GM23338 (cell line): ENCODE measurements at regions not wholly inside any gene's neighbourhood (a gene's known extent, or its start where the extent isn't known, plus 50 kb on each side); places are given as distances from the start of the nearest gene placed in this dataset.

Source experiments
- ATAC-seq: fragments of 200-7000 bp; cut with Tn5 transposase; 3 replicates; pipeline ENCODE4 v1.9.1; 2020
- DNase-seq: peaks from one replicate; pipeline ENCODE4 v3.0.0-alpha.2; 2015; ENCODE audit warnings: low spot score
- H2AFZ ChIP-seq: fragments of 200-600 bp; sonication (generic); 2 replicates; pipeline ENCODE4 v1.8.0; 2016; ENCODE audit warnings: antibody characterized with exemption, mild to moderate bottlenecking, moderate library complexity
- H3F3A ChIP-seq: fragments of 200-600 bp; sonication (generic); replicated peaks from 2 replicates; pipeline ENCODE4 v1.8.0; 2017; ENCODE audit warnings: antibody characterized with exemption, mixed run types, low read depth
- H3K27ac ChIP-seq: fragments of 200-600 bp; sonication (generic); 2 replicates; pipeline ENCODE4 v1.6.1; 2016; ENCODE audit warnings: low read depth
- H3K27me3 ChIP-seq: fragments of 200-600 bp; sonication (generic); 2 replicates; pipeline ENCODE4 v1.8.0; 2016; ENCODE audit warnings: mild to moderate bottlenecking, mixed run types, moderate library complexity; ENCODE audit not compliant: insufficient read depth
- H3K36me3 ChIP-seq: fragments of 200-600 bp; sonication (generic); 2 replicates; pipeline ENCODE4 v1.8.0; 2016; ENCODE audit warnings: mild to moderate bottlenecking; ENCODE audit not compliant: insufficient read depth
- H3K4me1 ChIP-seq: fragments of 200-600 bp; sonication (generic); 2 replicates; pipeline ENCODE4 v1.8.0; 2016; ENCODE audit warnings: mild to moderate bottlenecking, moderate library complexity; ENCODE audit not compliant: insufficient read depth
- H3K4me2 ChIP-seq: fragments of 200-600 bp; sonication (generic); 2 replicates; pipeline ENCODE4 v1.7.1; 2017; ENCODE audit warnings: mixed run types
- H3K4me3 ChIP-seq: fragments of 200-600 bp; sonication (generic); 2 replicates; pipeline ENCODE4 v1.6.1; 2016; ENCODE audit warnings: mixed run types
- H3K79me2 ChIP-seq: fragments of 200-600 bp; sonication (generic); replicated peaks from 2 replicates; pipeline ENCODE4 v1.8.0; 2017; ENCODE audit warnings: mild to moderate bottlenecking; ENCODE audit not compliant: insufficient read depth
- H3K9me2 ChIP-seq: fragments of 200-600 bp; sonication (generic); 2 replicates; pipeline ENCODE4 v1.8.0; 2017; ENCODE audit not compliant: insufficient read depth
- H4K20me1 ChIP-seq: fragments of 200-600 bp; sonication (generic); replicated peaks from 2 replicates; pipeline ENCODE4 v1.8.0; 2017; ENCODE audit warnings: mild to moderate bottlenecking; ENCODE audit not compliant: insufficient read depth
- H3K27ac Mint-ChIP-seq: 2 replicates; pipeline ENCODE4 v1.8.0; 2020; ENCODE audit warnings: inconsistent platforms, mild to moderate bottlenecking, moderate library complexity, mixed read lengths
- H3K27me3 Mint-ChIP-seq: 3 replicates; pipeline ENCODE4 v1.8.0; 2022; ENCODE audit warnings: low read depth, mild to moderate bottlenecking, moderate library complexity, mixed read lengths, inconsistent platforms; ENCODE audit not compliant: insufficient read depth, poor library complexity
- H3K36me3 Mint-ChIP-seq: 3 replicates; pipeline ENCODE4 v1.8.0; 2021; ENCODE audit warnings: low read depth, mild to moderate bottlenecking, inconsistent platforms, moderate library complexity, mixed read lengths
- H3K4me1 Mint-ChIP-seq: 3 replicates; pipeline ENCODE4 v1.8.0; 2020; ENCODE audit warnings: mild to moderate bottlenecking, inconsistent platforms, mixed read lengths
- H3K4me3 Mint-ChIP-seq: 3 replicates; pipeline ENCODE4 v1.8.0; 2021; ENCODE audit warnings: moderate library complexity, mild to moderate bottlenecking, inconsistent platforms, mixed read lengths
- H3K9me3 Mint-ChIP-seq: 3 replicates; pipeline ENCODE4 v1.8.0; 2020; ENCODE audit warnings: moderate library complexity, mild to moderate bottlenecking, inconsistent platforms, mixed read lengths
- CREB1 ChIP-seq: fragments of 250-450 bp; sonication (Bioruptor Pico); IDR thresholded peaks from 2 replicates; pipeline ENCODE4 v1.5.0; 2020; ENCODE audit warnings: low read depth, mild to moderate bottlenecking, moderate library complexity
- EZH2 ChIP-seq: fragments of 200-600 bp; sonication (generic); IDR thresholded peaks from one replicate; pipeline ENCODE4 v1.8.0; 2017; ENCODE audit warnings: antibody characterized with exemption, mild to moderate bottlenecking, low read depth; ENCODE audit not compliant: unreplicated experiment
- EZH2phosphoT487 ChIP-seq: fragments of 200-600 bp; sonication (generic); IDR thresholded peaks from one replicate; pipeline ENCODE4 v1.8.1; 2018; ENCODE audit warnings: antibody characterized with exemption; ENCODE audit not compliant: unreplicated experiment
- JUNB ChIP-seq: IDR thresholded peaks from one replicate; pipeline ENCODE4 v1.6.1; 2016; ENCODE audit warnings: antibody characterized with exemption; ENCODE audit not compliant: unreplicated experiment
- NANOG ChIP-seq: IDR thresholded peaks from 2 replicates; pipeline ENCODE4 v1.6.1; 2016; ENCODE audit warnings: antibody characterized with exemption, borderline replicate concordance
- POLR2AphosphoS5 ChIP-seq: IDR thresholded peaks from 2 replicates; pipeline ENCODE4 v1.6.1; 2016; ENCODE audit warnings: antibody characterized with exemption, low read depth
- STAT1 ChIP-seq: IDR thresholded peaks from one replicate; pipeline ENCODE4 v1.6.1; 2016; ENCODE audit warnings: antibody characterized with exemption; ENCODE audit not compliant: unreplicated experiment
- ZNF114 ChIP-seq: fragments of 250-450 bp; sonication (Bioruptor Pico); IDR thresholded peaks from 2 replicates; pipeline ENCODE4 v1.5.0; 2020; ENCODE audit warnings: mild to moderate bottlenecking, moderate library complexity
- ZNF331 ChIP-seq: fragments of 250-450 bp; sonication (Bioruptor Pico); IDR thresholded peaks from 2 replicates; pipeline ENCODE4 v1.5.0; 2020; ENCODE audit warnings: low read depth, mild to moderate bottlenecking, moderate library complexity
- TF ChIP-seq, protein P1 (sequence below): fragments of 250-450 bp; sonication (Bioruptor Pico); IDR thresholded peaks from 2 replicates; pipeline ENCODE4 v1.5.0; 2020; ENCODE audit warnings: mild to moderate bottlenecking, moderate library complexity
- TF ChIP-seq, protein P2 (sequence below), 2 experiments: fragments of 200-600 bp in 1 of 2; sonication (generic) in 1 of 2; conservative IDR thresholded peaks; 2 replicates each; pipeline versions ENCODE4 v1.5.1 to v1.6.1; 2016 to 2017; ENCODE audit warnings: antibody characterized with exemption in 2 of 2, low read depth in 2 of 2, mild to moderate bottlenecking in 2 of 2, moderate library complexity in 1 of 2
- TF ChIP-seq, protein P3 (sequence below): IDR thresholded peaks from one replicate; pipeline ENCODE4 v1.6.1; 2018; ENCODE audit warnings: antibody characterized with exemption; ENCODE audit not compliant: unreplicated experiment
- TF ChIP-seq, protein P4 (sequence below): IDR thresholded peaks from 2 replicates; pipeline ENCODE4 v1.6.1; 2016; ENCODE audit warnings: antibody characterized with exemption

DNA sequence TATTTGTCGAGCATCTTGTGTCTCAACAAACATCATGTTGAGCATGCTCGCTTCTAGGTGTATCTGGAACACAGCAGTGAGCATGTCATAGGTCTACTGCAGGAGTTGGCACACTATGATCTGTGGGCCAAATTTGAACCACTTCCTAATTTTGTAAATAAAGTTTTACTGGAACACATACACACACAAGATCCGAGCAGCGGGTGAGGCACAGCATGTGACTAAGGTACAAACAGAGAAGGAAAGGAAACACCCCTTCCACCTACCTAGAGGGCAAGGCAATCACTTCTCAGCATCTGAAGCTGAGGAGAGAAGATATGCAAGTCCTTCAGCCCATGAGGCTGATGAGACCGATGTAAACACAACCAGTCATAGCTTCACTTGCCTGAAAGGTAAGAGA lies 200.4 kb downstream of the MED10 start:
- H3K4me3 Mint-ChIP-seq: no peak overlapping the region
- H3K9me2 ChIP-seq: no peaks in the 10 kb centered on the region
- H2AFZ ChIP-seq: no peak overlapping the region
- H3K79me2 ChIP-seq: no peaks in the 10 kb centered on the region
- TF ChIP-seq ZNF331: no peak
- TF ChIP-seq EZH2: no peak
- TF ChIP-seq, protein P1, sequence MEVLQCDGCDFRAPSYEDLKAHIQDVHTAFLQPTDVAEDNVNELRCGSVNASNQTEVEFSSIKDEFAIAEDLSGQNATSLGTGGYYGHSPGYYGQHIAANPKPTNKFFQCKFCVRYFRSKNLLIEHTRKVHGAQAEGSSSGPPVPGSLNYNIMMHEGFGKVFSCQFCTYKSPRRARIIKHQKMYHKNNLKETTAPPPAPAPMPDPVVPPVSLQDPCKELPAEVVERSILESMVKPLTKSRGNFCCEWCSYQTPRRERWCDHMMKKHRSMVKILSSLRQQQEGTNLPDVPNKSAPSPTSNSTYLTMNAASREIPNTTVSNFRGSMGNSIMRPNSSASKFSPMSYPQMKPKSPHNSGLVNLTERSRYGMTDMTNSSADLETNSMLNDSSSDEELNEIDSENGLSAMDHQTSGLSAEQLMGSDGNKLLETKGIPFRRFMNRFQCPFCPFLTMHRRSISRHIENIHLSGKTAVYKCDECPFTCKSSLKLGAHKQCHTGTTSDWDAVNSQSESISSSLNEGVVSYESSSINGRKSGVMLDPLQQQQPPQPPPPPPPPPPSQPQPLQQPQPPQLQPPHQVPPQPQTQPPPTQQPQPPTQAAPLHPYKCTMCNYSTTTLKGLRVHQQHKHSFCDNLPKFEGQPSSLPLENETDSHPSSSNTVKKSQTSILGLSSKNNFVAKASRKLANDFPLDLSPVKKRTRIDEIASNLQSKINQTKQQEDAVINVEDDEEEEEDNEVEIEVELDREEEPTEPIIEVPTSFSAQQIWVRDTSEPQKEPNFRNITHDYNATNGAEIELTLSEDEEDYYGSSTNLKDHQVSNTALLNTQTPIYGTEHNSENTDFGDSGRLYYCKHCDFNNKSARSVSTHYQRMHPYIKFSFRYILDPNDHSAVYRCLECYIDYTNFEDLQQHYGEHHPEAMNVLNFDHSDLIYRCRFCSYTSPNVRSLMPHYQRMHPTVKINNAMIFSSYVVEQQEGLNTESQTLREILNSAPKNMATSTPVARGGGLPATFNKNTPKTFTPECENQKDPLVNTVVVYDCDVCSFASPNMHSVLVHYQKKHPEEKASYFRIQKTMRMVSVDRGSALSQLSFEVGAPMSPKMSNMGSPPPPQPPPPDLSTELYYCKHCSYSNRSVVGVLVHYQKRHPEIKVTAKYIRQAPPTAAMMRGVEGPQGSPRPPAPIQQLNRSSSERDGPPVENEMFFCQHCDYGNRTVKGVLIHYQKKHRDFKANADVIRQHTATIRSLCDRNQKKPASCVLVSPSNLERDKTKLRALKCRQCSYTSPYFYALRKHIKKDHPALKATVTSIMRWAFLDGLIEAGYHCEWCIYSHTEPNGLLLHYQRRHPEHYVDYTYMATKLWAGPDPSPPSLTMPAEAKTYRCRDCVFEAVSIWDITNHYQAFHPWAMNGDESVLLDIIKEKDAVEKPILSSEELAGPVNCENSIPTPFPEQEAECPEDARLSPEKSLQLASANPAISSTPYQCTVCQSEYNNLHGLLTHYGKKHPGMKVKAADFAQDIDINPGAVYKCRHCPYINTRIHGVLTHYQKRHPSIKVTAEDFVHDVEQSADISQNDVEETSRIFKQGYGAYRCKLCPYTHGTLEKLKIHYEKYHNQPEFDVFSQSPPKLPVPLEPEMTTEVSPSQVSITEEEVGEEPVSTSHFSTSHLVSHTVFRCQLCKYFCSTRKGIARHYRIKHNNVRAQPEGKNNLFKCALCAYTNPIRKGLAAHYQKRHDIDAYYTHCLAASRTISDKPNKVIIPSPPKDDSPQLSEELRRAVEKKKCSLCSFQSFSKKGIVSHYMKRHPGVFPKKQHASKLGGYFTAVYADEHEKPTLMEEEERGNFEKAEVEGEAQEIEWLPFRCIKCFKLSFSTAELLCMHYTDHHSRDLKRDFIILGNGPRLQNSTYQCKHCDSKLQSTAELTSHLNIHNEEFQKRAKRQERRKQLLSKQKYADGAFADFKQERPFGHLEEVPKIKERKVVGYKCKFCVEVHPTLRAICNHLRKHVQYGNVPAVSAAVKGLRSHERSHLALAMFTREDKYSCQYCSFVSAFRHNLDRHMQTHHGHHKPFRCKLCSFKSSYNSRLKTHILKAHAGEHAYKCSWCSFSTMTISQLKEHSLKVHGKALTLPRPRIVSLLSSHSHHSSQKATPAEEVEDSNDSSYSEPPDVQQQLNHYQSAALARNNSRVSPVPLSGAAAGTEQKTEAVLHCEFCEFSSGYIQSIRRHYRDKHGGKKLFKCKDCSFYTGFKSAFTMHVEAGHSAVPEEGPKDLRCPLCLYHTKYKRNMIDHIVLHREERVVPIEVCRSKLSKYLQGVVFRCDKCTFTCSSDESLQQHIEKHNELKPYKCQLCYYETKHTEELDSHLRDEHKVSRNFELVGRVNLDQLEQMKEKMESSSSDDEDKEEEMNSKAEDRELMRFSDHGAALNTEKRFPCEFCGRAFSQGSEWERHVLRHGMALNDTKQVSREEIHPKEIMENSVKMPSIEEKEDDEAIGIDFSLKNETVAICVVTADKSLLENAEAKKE: no peak
- no peak for TF ChIP-seq STAT1
- TF ChIP-seq CREB1 (CRISPR knock-in tag): no peak
- no peak for TF ChIP-seq EZH2phosphoT487
- no peak for TF ChIP-seq ZNF114 (CRISPR knock-in tag)
- TF ChIP-seq, protein P2, sequence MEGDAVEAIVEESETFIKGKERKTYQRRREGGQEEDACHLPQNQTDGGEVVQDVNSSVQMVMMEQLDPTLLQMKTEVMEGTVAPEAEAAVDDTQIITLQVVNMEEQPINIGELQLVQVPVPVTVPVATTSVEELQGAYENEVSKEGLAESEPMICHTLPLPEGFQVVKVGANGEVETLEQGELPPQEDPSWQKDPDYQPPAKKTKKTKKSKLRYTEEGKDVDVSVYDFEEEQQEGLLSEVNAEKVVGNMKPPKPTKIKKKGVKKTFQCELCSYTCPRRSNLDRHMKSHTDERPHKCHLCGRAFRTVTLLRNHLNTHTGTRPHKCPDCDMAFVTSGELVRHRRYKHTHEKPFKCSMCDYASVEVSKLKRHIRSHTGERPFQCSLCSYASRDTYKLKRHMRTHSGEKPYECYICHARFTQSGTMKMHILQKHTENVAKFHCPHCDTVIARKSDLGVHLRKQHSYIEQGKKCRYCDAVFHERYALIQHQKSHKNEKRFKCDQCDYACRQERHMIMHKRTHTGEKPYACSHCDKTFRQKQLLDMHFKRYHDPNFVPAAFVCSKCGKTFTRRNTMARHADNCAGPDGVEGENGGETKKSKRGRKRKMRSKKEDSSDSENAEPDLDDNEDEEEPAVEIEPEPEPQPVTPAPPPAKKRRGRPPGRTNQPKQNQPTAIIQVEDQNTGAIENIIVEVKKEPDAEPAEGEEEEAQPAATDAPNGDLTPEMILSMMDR (conservative IDR thresholded peaks at IDR 0.05; ENCODE audit: low read depth in 2 of 2): no peak
- no peak for TF ChIP-seq POLR2AphosphoS5
- TF ChIP-seq NANOG: no peak
- TF ChIP-seq, protein P3, sequence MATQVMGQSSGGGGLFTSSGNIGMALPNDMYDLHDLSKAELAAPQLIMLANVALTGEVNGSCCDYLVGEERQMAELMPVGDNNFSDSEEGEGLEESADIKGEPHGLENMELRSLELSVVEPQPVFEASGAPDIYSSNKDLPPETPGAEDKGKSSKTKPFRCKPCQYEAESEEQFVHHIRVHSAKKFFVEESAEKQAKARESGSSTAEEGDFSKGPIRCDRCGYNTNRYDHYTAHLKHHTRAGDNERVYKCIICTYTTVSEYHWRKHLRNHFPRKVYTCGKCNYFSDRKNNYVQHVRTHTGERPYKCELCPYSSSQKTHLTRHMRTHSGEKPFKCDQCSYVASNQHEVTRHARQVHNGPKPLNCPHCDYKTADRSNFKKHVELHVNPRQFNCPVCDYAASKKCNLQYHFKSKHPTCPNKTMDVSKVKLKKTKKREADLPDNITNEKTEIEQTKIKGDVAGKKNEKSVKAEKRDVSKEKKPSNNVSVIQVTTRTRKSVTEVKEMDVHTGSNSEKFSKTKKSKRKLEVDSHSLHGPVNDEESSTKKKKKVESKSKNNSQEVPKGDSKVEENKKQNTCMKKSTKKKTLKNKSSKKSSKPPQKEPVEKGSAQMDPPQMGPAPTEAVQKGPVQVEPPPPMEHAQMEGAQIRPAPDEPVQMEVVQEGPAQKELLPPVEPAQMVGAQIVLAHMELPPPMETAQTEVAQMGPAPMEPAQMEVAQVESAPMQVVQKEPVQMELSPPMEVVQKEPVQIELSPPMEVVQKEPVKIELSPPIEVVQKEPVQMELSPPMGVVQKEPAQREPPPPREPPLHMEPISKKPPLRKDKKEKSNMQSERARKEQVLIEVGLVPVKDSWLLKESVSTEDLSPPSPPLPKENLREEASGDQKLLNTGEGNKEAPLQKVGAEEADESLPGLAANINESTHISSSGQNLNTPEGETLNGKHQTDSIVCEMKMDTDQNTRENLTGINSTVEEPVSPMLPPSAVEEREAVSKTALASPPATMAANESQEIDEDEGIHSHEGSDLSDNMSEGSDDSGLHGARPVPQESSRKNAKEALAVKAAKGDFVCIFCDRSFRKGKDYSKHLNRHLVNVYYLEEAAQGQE: no peak
- TF ChIP-seq, protein P4, sequence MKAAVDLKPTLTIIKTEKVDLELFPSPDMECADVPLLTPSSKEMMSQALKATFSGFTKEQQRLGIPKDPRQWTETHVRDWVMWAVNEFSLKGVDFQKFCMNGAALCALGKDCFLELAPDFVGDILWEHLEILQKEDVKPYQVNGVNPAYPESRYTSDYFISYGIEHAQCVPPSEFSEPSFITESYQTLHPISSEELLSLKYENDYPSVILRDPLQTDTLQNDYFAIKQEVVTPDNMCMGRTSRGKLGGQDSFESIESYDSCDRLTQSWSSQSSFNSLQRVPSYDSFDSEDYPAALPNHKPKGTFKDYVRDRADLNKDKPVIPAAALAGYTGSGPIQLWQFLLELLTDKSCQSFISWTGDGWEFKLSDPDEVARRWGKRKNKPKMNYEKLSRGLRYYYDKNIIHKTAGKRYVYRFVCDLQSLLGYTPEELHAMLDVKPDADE: no peak
- TF ChIP-seq JUNB: no peak
- no peaks in the 10 kb centered on the region for H3K4me1 ChIP-seq
- H3K4me2 ChIP-seq: no peak overlapping the region
- H3K27me3 ChIP-seq: no peaks in the 10 kb centered on the region
- no peaks in the 10 kb centered on the region for H3K9me3 Mint-ChIP-seq
- H4K20me1 ChIP-seq: no peaks in the 10 kb centered on the region
- H3K27ac Mint-ChIP-seq: no peak overlapping the region
- no peaks in the 10 kb centered on the region for H3K27me3 Mint-ChIP-seq
- no peak overlapping the region for H3K27ac ChIP-seq
- H3K36me3 ChIP-seq: no peaks in the 10 kb centered on the region
- no peak for ATAC-seq
- H3K36me3 Mint-ChIP-seq: no peaks in the 10 kb centered on the region
- H3F3A ChIP-seq: no peaks in the 10 kb centered on the region
- DNase-seq: no peak
- H3K4me1 Mint-ChIP-seq: no peaks in the 10 kb centered on the region; the same call in 2 of the 3 replicates
- no peak overlapping the region for H3K4me3 ChIP-seq
